HG02884 (cell line): ENCODE measurements at regions not wholly inside any gene's neighbourhood (a gene's known extent, or its start where the extent isn't known, plus 50 kb on each side); places are given as distances from the start of the nearest gene placed in this dataset.

Experiments
- ATAC-seq: cut with Tn5 transposase; IDR thresholded peaks from one replicate; pipeline ENCODE4 v1.9.1; 2021; ENCODE audit warnings: mild to moderate bottlenecking, moderate library complexity; ENCODE audit not compliant: unreplicated experiment

- ATAC-seq, result no peak
Measured at GRCh38 chr17:63125987-63126386, 160.0 kb downstream of the TANC2 start.

- ATAC-seq, result no peak
Measured at GRCh38 chr17:63126607-63127006, 160.6 kb downstream of the TANC2 start.

GRCh38 chr17:63132459-63132911 is 166.4 kb downstream of the TANC2 start:
- no peak for ATAC-seq

- ATAC-seq, result no peak
Measured at GRCh38 chr17:63133491-63133890, 167.5 kb downstream of the TANC2 start.

GRCh38 chr17:63134867-63135266 is 168.8 kb downstream of the TANC2 start:
- ATAC-seq, result no peak

GRCh38 chr17:63136369-63137012 is 170.5 kb downstream of the TANC2 start:
- no peak for ATAC-seq

GRCh38 chr17:63137163-63137562 is 171.1 kb downstream of the TANC2 start:
- no peak for ATAC-seq

- ATAC-seq, result no peak
Measured at GRCh38 chr17:63138713-63139112, 172.7 kb downstream of the TANC2 start.

- no peak for ATAC-seq
Measured at GRCh38 chr17:63139356-63139755, 173.3 kb downstream of the TANC2 start.

GRCh38 chr17:63140255-63140654 is 174.2 kb downstream of the TANC2 start:
- ATAC-seq, result no peak

GRCh38 chr17:63142836-63143235 is 176.8 kb downstream of the TANC2 start:
- ATAC-seq, result no peak

GRCh38 chr17:63150490-63150889 is 184.5 kb downstream of the TANC2 start:
- ATAC-seq, result no peak

- ATAC-seq, result no peak
Measured at GRCh38 chr17:63150994-63151464, 185.0 kb downstream of the TANC2 start.

- ATAC-seq, result no peak
Measured at GRCh38 chr17:63151941-63152523, 186.0 kb downstream of the TANC2 start.

- ATAC-seq, result no peak
Measured at GRCh38 chr17:63153488-63153887, 187.5 kb downstream of the TANC2 start.

- ATAC-seq, result no peak
Measured at GRCh38 chr17:63154586-63155244, 188.7 kb downstream of the TANC2 start.

- ATAC-seq, result no peak
Measured at GRCh38 chr17:63156986-63157385, 191.0 kb downstream of the TANC2 start.

- ATAC-seq, result no peak
Measured at GRCh38 chr17:63162406-63163157, 196.5 kb downstream of the TANC2 start.

- ATAC-seq, result no peak
Measured at GRCh38 chr17:63163158-63163520, 197.1 kb downstream of the TANC2 start.

GRCh38 chr17:63165400-63165799 is 199.4 kb downstream of the TANC2 start:
- ATAC-seq, result no peak

- ATAC-seq, result no peak
Measured at GRCh38 chr17:63170795-63171194, 204.8 kb downstream of the TANC2 start.
